LNCaP clone FGC (cell line): ENCODE measurements at regions not wholly inside any gene's neighbourhood (a gene's known extent, or its start where the extent isn't known, plus 50 kb on each side); places are given as distances from the start of the nearest gene placed in this dataset.

ENCODE experiments used
- DNase-seq: peaks from one replicate; pipeline ENCODE4 v3.0.0-alpha.2; 2011; ENCODE audit warnings: low read depth
- H3K4me3 ChIP-seq: 2 replicates; pipeline ENCODE4 v1.5.1; 2011; ENCODE audit warnings: mild to moderate bottlenecking, low read depth, low read length, control low read depth
- CTCF ChIP-seq: IDR thresholded peaks from 2 replicates; pipeline ENCODE4 v1.5.1; 2012; ENCODE audit warnings: mild to moderate bottlenecking; ENCODE audit not compliant: control insufficient read depth, insufficient read depth; ENCODE audit errors: extremely low read depth

GRCh38 chr6:138620630-138621029 lies 121.3 kb upstream of the NHSL1 start:
- TF ChIP-seq CTCF, result no peak
- no peak overlapping the region for H3K4me3 ChIP-seq
- no peak for DNase-seq

GRCh38 chr6:138622967-138623366 lies 123.7 kb upstream of the NHSL1 start:
- H3K4me3 ChIP-seq, result no peak overlapping the region
- DNase-seq, result no peak
- no peak for TF ChIP-seq CTCF

- no peak for DNase-seq
- no peak for TF ChIP-seq CTCF
- H3K4me3 ChIP-seq, result no peak overlapping the region
Measured at GRCh38 chr6:138631566-138631965, 132.3 kb upstream of the NHSL1 start.

- DNase-seq, result no peak
- TF ChIP-seq CTCF, result no peak
- no peak overlapping the region for H3K4me3 ChIP-seq
Measured at GRCh38 chr6:138637822-138638221, 135.7 kb upstream of the CCDC28A start.

- no peak for TF ChIP-seq CTCF
- H3K4me3 ChIP-seq, result no peak overlapping the region
- DNase-seq, result no peak
Measured at GRCh38 chr6:138638604-138639003, 135.0 kb upstream of the CCDC28A start.

GRCh38 chr6:138640028-138640427 lies 133.5 kb upstream of the CCDC28A start:
- no peak overlapping the region for H3K4me3 ChIP-seq
- DNase-seq, result no peak

More at GRCh38 chr6:138640028-138640427, 133.5 kb upstream of the CCDC28A start:
- no peak for TF ChIP-seq CTCF
